ENCODE measurements at regions not wholly inside any gene's neighbourhood (a gene's known extent, or its start where the extent isn't known, plus 50 kb on each side); places are given as distances from the start of the nearest gene placed in this dataset.

DNA sequence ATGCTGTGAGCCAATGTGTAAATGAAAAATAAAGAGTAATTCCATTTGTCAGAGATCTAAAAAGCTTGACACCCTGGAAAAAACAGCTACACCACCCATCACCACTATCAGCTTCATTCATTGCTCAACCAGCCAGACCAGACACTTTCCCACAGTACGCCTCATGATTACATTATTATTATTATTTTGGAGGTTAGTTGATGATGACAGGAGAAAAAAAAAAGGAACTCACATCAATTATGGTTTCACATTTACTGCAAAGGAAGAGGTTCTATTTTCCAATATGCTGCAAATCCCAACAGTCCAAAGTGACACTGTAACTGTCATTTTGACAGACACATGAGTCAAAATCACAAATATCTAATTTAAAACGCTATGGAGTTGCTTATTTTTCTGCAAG lies 134.7 kb upstream of the TSC22D2 start:
- no peaks in the 10 kb centered on the region for H3K9me3 ChIP-seq (replicated peaks; ENCODE audit: control insufficient read depth, insufficient read depth, low read depth, low read length)
- ChIA-PET CTCF (ENCODE audit: low intra/inter-chr PET ratio) (no interaction called here), POLR2A (no interaction called here)
- H3K36me3 ChIP-seq (ENCODE audit: control insufficient read depth, insufficient read depth, low read length): no peaks in the 10 kb centered on the region
- ATAC-seq (no peak), DNase-seq (ENCODE audit: extremely low read depth in 1 of 4, low spot score in 3 of 4) (no peak), FAIRE-seq (no peak)
- no peak overlapping the region for H3K9ac ChIP-seq (ENCODE audit: insufficient read depth in 1 of 2, low read depth in 2 of 2, low read length in 2 of 2)
- H3K4me2 ChIP-seq (ENCODE audit: insufficient read depth, low read length): no peak overlapping the region
- H3K4me3 ChIP-seq: no peak overlapping the region
- H3K4me1 ChIP-seq (replicated peaks in 1 of 2; ENCODE audit: control insufficient read depth in 2 of 2, insufficient read depth in 2 of 2, low read length in 2 of 2): peaks cover 0 to 2% of the 10 kb centered on the region in 2 experiments; a peak in 1 of 5 replicates
- BruUV-seq (replicated peaks): no TSS peak
- H3K27me3 ChIP-seq (ENCODE audit: control insufficient read depth in 2 of 2, insufficient read depth in 2 of 2, low read length in 2 of 2): no peaks in the 10 kb centered on the region; a peak in 2 of 5 replicates
- no peaks in the 10 kb centered on the region for H4K20me1 ChIP-seq (replicated peaks; ENCODE audit: control insufficient read depth, insufficient read depth, low read length)
- in situ Hi-C loops (cut with MboI): no loop called here
- WGBS (ENCODE audit: insufficient coverage, low coverage, missing lambda C conversion rate): 11% methylated on average over 2 of the region's 2 CpGs
- intact Hi-C loops (cut with micrococcal nuclease): no loop called here
- no peak overlapping the region for H3K27ac ChIP-seq (ENCODE audit: extremely low read depth, low read depth, low read length)
- H3K79me2 ChIP-seq (ENCODE audit: control insufficient read depth, insufficient read depth, low read length): no peaks in the 10 kb centered on the region
- no peak overlapping the region for H2AFZ ChIP-seq (ENCODE audit: low read depth, low read length)
- H3K9me1 ChIP-seq (ENCODE audit: control insufficient read depth, insufficient read depth, low read length): no peaks in the 10 kb centered on the region
- TF ChIP-seq, protein P1, sequence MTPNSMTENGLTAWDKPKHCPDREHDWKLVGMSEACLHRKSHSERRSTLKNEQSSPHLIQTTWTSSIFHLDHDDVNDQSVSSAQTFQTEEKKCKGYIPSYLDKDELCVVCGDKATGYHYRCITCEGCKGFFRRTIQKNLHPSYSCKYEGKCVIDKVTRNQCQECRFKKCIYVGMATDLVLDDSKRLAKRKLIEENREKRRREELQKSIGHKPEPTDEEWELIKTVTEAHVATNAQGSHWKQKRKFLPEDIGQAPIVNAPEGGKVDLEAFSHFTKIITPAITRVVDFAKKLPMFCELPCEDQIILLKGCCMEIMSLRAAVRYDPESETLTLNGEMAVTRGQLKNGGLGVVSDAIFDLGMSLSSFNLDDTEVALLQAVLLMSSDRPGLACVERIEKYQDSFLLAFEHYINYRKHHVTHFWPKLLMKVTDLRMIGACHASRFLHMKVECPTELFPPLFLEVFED (CRISPR knock-in tag; conservative IDR thresholded peaks at IDR 0.05): no peak
- TF ChIP-seq ATF7 (IDR thresholded peaks at IDR 0.05) (no peak), CXXC5 (CRISPR knock-in tag; IDR thresholded peaks at IDR 0.05) (no peak), EWSR1 (IDR thresholded peaks at IDR 0.05; ENCODE audit: borderline replicate concordance, low read depth, partially characterized antibody) (no peak), SIN3A (IDR thresholded peaks at IDR 0.05; ENCODE audit: borderline replicate concordance in 2 of 2, control insufficient read depth in 1 of 2, low read depth in 2 of 2, low read length in 2 of 2) (no peak), RBM15 (IDR thresholded peaks at IDR 0.05; ENCODE audit: insufficient read depth, low read length) (no peak), ZNF764 (CRISPR knock-in tag; IDR thresholded peaks at IDR 0.05; ENCODE audit: low read depth) (no peak), GTF2A2 (tag; IDR thresholded peaks at IDR 0.05) (no peak)
- TF ChIP-seq, protein P2, sequence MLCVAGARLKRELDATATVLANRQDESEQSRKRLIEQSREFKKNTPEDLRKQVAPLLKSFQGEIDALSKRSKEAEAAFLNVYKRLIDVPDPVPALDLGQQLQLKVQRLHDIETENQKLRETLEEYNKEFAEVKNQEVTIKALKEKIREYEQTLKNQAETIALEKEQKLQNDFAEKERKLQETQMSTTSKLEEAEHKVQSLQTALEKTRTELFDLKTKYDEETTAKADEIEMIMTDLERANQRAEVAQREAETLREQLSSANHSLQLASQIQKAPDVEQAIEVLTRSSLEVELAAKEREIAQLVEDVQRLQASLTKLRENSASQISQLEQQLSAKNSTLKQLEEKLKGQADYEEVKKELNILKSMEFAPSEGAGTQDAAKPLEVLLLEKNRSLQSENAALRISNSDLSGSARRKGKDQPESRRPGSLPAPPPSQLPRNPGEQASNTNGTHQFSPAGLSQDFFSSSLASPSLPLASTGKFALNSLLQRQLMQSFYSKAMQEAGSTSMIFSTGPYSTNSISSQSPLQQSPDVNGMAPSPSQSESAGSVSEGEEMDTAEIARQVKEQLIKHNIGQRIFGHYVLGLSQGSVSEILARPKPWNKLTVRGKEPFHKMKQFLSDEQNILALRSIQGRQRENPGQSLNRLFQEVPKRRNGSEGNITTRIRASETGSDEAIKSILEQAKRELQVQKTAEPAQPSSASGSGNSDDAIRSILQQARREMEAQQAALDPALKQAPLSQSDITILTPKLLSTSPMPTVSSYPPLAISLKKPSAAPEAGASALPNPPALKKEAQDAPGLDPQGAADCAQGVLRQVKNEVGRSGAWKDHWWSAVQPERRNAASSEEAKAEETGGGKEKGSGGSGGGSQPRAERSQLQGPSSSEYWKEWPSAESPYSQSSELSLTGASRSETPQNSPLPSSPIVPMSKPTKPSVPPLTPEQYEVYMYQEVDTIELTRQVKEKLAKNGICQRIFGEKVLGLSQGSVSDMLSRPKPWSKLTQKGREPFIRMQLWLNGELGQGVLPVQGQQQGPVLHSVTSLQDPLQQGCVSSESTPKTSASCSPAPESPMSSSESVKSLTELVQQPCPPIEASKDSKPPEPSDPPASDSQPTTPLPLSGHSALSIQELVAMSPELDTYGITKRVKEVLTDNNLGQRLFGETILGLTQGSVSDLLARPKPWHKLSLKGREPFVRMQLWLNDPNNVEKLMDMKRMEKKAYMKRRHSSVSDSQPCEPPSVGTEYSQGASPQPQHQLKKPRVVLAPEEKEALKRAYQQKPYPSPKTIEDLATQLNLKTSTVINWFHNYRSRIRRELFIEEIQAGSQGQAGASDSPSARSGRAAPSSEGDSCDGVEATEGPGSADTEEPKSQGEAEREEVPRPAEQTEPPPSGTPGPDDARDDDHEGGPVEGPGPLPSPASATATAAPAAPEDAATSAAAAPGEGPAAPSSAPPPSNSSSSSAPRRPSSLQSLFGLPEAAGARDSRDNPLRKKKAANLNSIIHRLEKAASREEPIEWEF (CRISPR knock-in tag; IDR thresholded peaks at IDR 0.05): no peak
- TF ChIP-seq, protein P3, sequence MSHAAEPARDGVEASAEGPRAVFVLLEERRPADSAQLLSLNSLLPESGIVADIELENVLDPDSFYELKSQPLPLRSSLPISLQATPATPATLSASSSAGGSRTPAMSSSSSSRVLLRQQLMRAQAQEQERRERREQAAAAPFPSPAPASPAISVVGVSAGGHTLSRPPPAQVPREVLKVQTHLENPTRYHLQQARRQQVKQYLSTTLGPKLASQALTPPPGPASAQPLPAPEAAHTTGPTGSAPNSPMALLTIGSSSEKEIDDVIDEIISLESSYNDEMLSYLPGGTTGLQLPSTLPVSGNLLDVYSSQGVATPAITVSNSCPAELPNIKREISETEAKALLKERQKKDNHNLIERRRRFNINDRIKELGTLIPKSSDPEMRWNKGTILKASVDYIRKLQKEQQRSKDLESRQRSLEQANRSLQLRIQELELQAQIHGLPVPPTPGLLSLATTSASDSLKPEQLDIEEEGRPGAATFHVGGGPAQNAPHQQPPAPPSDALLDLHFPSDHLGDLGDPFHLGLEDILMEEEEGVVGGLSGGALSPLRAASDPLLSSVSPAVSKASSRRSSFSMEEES (CRISPR knock-in tag; IDR thresholded peaks at IDR 0.05): no peak
- TF ChIP-seq, protein P4, sequence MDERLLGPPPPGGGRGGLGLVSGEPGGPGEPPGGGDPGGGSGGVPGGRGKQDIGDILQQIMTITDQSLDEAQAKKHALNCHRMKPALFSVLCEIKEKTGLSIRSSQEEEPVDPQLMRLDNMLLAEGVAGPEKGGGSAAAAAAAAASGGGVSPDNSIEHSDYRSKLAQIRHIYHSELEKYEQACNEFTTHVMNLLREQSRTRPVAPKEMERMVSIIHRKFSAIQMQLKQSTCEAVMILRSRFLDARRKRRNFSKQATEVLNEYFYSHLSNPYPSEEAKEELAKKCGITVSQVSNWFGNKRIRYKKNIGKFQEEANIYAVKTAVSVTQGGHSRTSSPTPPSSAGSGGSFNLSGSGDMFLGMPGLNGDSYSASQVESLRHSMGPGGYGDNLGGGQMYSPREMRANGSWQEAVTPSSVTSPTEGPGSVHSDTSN (CRISPR knock-in tag; IDR thresholded peaks at IDR 0.05; ENCODE audit: low read depth): no peak
- TF ChIP-seq, protein P4 (tag; conservative IDR thresholded peaks at IDR 0.05; ENCODE audit: low read depth): no peak
